Vagina (tissue), 2 donors: ENCODE measurements at regions not wholly inside any gene's neighbourhood (a gene's known extent, or its start where the extent isn't known, plus 50 kb on each side); places are given as distances from the start of the nearest gene placed in this dataset.

Source experiments
- POLR2A ChIP-seq, 2 donors: fragments of 450-650 bp; IDR thresholded peaks; one replicate each; pipeline ENCODE4 v1.6.1; 2017; ENCODE audit warnings: antibody characterized with exemption in 2 of 2, mild to moderate bottlenecking in 2 of 2, moderate library complexity in 2 of 2
- TF ChIP-seq, protein P1 (sequence below), 3 experiments: fragments of 450-650 bp in 2 of 3; fragments of 200-600 bp in 1 of 3; sonication (generic) in 1 of 3; IDR thresholded peaks; one replicate each; pipeline ENCODE4 v1.5.1; 2017 to 2019; ENCODE audit warnings: antibody characterized with exemption in 3 of 3, mild to moderate bottlenecking in 2 of 3, moderate library complexity in 2 of 3

DNA sequence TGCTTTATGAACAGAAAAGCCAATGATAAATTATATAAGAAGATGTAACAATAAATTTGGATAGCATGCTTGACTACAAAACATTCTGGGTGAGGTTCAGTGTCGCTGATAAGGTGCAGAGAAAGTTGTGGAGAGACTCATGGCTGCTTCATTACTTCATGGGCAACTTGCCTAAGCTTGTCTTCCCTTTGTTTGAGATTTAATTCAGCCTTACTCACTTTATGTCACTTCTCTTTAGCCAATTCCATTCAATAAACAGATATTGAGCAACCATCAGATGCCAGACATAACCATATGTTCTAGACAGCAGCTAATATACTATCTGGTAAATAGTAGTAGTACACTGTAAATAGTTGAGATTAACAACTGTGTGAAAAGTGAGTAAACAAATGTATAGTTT is 401.5 kb upstream of the FRG2C start:
- TF ChIP-seq, protein P1, sequence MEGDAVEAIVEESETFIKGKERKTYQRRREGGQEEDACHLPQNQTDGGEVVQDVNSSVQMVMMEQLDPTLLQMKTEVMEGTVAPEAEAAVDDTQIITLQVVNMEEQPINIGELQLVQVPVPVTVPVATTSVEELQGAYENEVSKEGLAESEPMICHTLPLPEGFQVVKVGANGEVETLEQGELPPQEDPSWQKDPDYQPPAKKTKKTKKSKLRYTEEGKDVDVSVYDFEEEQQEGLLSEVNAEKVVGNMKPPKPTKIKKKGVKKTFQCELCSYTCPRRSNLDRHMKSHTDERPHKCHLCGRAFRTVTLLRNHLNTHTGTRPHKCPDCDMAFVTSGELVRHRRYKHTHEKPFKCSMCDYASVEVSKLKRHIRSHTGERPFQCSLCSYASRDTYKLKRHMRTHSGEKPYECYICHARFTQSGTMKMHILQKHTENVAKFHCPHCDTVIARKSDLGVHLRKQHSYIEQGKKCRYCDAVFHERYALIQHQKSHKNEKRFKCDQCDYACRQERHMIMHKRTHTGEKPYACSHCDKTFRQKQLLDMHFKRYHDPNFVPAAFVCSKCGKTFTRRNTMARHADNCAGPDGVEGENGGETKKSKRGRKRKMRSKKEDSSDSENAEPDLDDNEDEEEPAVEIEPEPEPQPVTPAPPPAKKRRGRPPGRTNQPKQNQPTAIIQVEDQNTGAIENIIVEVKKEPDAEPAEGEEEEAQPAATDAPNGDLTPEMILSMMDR (IDR thresholded peaks at IDR 0.05), result no peak
- TF ChIP-seq POLR2A (IDR thresholded peaks at IDR 0.05), result no peak
